ENCODE measurements at regions not wholly inside any gene's neighbourhood (a gene's known extent, or its start where the extent isn't known, plus 50 kb on each side); places are given as distances from the start of the nearest gene placed in this dataset.
"Not testable (repeated sequence)": the region's sequence is repeated elsewhere in the genome, so short reads cannot be mapped to it uniquely, and the experiment has no call there.

GRCh38 chr11:129711760-129712159 lies 103.9 kb upstream of the TMEM45B start:
- H3K27ac ChIP-seq (ENCODE audit: insufficient read depth, low read length), result no peak overlapping the region
- in situ Hi-C loops (cut with MboI; ENCODE audit: low sequenced_read_pairs), result no loop called here
- no peak overlapping the region for H2AK5ac ChIP-seq (ENCODE audit: low read depth, low read length)
- no peaks in the 10 kb centered on the region for H3K27me3 ChIP-seq (ENCODE audit: control insufficient read depth, insufficient read depth, low read length)
- H4K20me1 ChIP-seq (ENCODE audit: insufficient read depth, low read length), result no peaks in the 10 kb centered on the region
- DNase-seq, result no peak
- ChIA-PET CTCF (no interaction called here), POLR2A (ENCODE audit: unreplicated experiment) (no interaction called here)
- no peak overlapping the region for H3K4me3 ChIP-seq (ENCODE audit: insufficient read depth, low read depth, low read length)
- ATAC-seq (ENCODE audit: low read depth), result no peak
- H3K36me3 ChIP-seq (ENCODE audit: control insufficient read depth, insufficient read depth, low read length), result no peaks in the 10 kb centered on the region
- H3K4me1 ChIP-seq (ENCODE audit: control insufficient read depth, insufficient read depth, low read length), result no peaks in the 10 kb centered on the region
- no peak overlapping the region for H3K4ac ChIP-seq (ENCODE audit: low read depth, low read length)
- no peak overlapping the region for H2AK9ac ChIP-seq (replicated peaks; ENCODE audit: low read depth, low read length, poor library complexity)
- no peaks in the 10 kb centered on the region for H3K9me1 ChIP-seq (ENCODE audit: insufficient read depth, low read length)
- H4K8ac ChIP-seq (ENCODE audit: low read depth in 2 of 2, low read length in 2 of 2), result no peak overlapping the region
- H2BK120ac ChIP-seq (ENCODE audit: low read depth, low read length), result no peak overlapping the region
- TF ChIP-seq MXI1 (IDR thresholded peaks at IDR 0.05; ENCODE audit: borderline replicate concordance, low read depth, low read length), result no peak
- no peak for TF ChIP-seq MAFK (IDR thresholded peaks at IDR 0.05; ENCODE audit: low read depth, low read length)
- TF ChIP-seq NFE2L2 (IDR thresholded peaks at IDR 0.05; ENCODE audit: low read depth, low read length), result no peak
- no peak for TF ChIP-seq CEBPB (IDR thresholded peaks at IDR 0.05; ENCODE audit: low read depth, low read length)
- no peak for TF ChIP-seq MAZ (IDR thresholded peaks at IDR 0.05; ENCODE audit: borderline replicate concordance, low read depth, low read length)
- TF ChIP-seq BHLHE40 (IDR thresholded peaks at IDR 0.05; ENCODE audit: low read depth, low read length), result no peak
- H3K9me3 ChIP-seq (ENCODE audit: control insufficient read depth, insufficient read depth, low read length), result no peaks in the 10 kb centered on the region
- H3K18ac ChIP-seq (ENCODE audit: low read depth, low read length), result no peak overlapping the region
- no TSS peak for BruUV-seq (replicated peaks)
- H3K56ac ChIP-seq (ENCODE audit: extremely low read depth, insufficient read depth, low read length), result no peak overlapping the region
- no peak overlapping the region for H2BK15ac ChIP-seq (ENCODE audit: low read depth, low read length)
- H2BK20ac ChIP-seq (ENCODE audit: low read depth, low read length), result no peak overlapping the region
- no peak overlapping the region for H3K23ac ChIP-seq (ENCODE audit: low read depth, low read length)
- no peaks in the 10 kb centered on the region for H3K79me1 ChIP-seq (ENCODE audit: low read depth in 1 of 2, low read length in 2 of 2)
- H2AFZ ChIP-seq (replicated peaks; ENCODE audit: low read length, poor library complexity), result no peak overlapping the region
- no peak overlapping the region for H4K5ac ChIP-seq (ENCODE audit: low read depth, low read length)
- no peak overlapping the region for H4K91ac ChIP-seq (ENCODE audit: insufficient read depth, low read depth, low read length)
- no peak overlapping the region for H3K9ac ChIP-seq (ENCODE audit: low read depth, low read length)
- WGBS, 2 experiments (ENCODE audit: extremely low coverage in 2 of 2, insufficient read length in 1 of 2), result no CpG with 5 or more reads among the region's 3 CpGs
- intact Hi-C loops (cut with micrococcal nuclease), result no loop called here
- H3K14ac ChIP-seq (replicated peaks; ENCODE audit: low read depth, low read length), result no peak overlapping the region
- dilution Hi-C loops (cut with HindIII; ENCODE audit: low sequenced_read_pairs, unreplicated experiment), result no loop called here
- no peak overlapping the region for H2BK5ac ChIP-seq (ENCODE audit: low read depth, low read length, poor library complexity, severe bottlenecking)
- no peak overlapping the region for H3K4me2 ChIP-seq (ENCODE audit: low read depth, low read length)

- H3K27me3 ChIP-seq (ENCODE audit: control insufficient read depth, insufficient read depth, low read length); H4K8ac ChIP-seq (ENCODE audit: low read depth in 2 of 2, low read length in 2 of 2); H3K14ac ChIP-seq (replicated peaks; ENCODE audit: low read depth, low read length); DNase-seq; H4K5ac ChIP-seq (ENCODE audit: low read depth, low read length); in situ Hi-C loops (cut with MboI; ENCODE audit: low sequenced_read_pairs); H2AFZ ChIP-seq (replicated peaks; ENCODE audit: low read length, poor library complexity); H2BK5ac ChIP-seq (ENCODE audit: low read depth, low read length, poor library complexity, severe bottlenecking); H3K9me1 ChIP-seq (ENCODE audit: insufficient read depth, low read length); ATAC-seq (ENCODE audit: low read depth); H2BK120ac ChIP-seq (ENCODE audit: low read depth, low read length); H2BK20ac ChIP-seq (ENCODE audit: low read depth, low read length); BruUV-seq (replicated peaks); H3K27ac ChIP-seq (ENCODE audit: insufficient read depth, low read length); H3K18ac ChIP-seq (ENCODE audit: low read depth, low read length); H3K4me1 ChIP-seq (ENCODE audit: control insufficient read depth, insufficient read depth, low read length); H3K4ac ChIP-seq (ENCODE audit: low read depth, low read length); H3K56ac ChIP-seq (ENCODE audit: extremely low read depth, insufficient read depth, low read length); POLR2A ChIA-PET (ENCODE audit: unreplicated experiment); H3K36me3 ChIP-seq (ENCODE audit: control insufficient read depth, insufficient read depth, low read length); H2AK9ac ChIP-seq (replicated peaks; ENCODE audit: low read depth, low read length, poor library complexity); CTCF ChIA-PET; dilution Hi-C loops (cut with HindIII; ENCODE audit: low sequenced_read_pairs, unreplicated experiment); H4K91ac ChIP-seq (ENCODE audit: insufficient read depth, low read depth, low read length); H3K23ac ChIP-seq (ENCODE audit: low read depth, low read length); H2AK5ac ChIP-seq (ENCODE audit: low read depth, low read length); H2BK15ac ChIP-seq (ENCODE audit: low read depth, low read length); H3K4me2 ChIP-seq (ENCODE audit: low read depth, low read length); H3K9me3 ChIP-seq (ENCODE audit: control insufficient read depth, insufficient read depth, low read length); H3K79me1 ChIP-seq (ENCODE audit: low read depth in 1 of 2, low read length in 2 of 2); H4K20me1 ChIP-seq (ENCODE audit: insufficient read depth, low read length); H3K4me3 ChIP-seq (ENCODE audit: insufficient read depth, low read depth, low read length); H3K9ac ChIP-seq (ENCODE audit: low read depth, low read length); intact Hi-C loops (cut with micrococcal nuclease): not testable (repeated sequence)
- WGBS, 2 experiments (ENCODE audit: extremely low coverage in 2 of 2, insufficient read length in 1 of 2), result 80% methylated on average over 2 of the region's 25 CpGs; no CpG with 5 or more reads in 1 of the 2 experiments
These were observed 103.0 kb upstream of the TMEM45B start for GRCh38 chr11:129712486-129713240.

Data from IMR-90 (cell line).